ENCODE measurements at regions not wholly inside any gene's neighbourhood (a gene's known extent, or its start where the extent isn't known, plus 50 kb on each side); places are given as distances from the start of the nearest gene placed in this dataset.

GRCh38 chr2:209305746-209306196 is 118.1 kb upstream of the MAP2 start:
- Histone ChIP-seq H3K79me2 (ENCODE audit: low read depth) (no peaks in the 10 kb centered on the region), H2AFZ (no peak overlapping the region), H3F3A (ENCODE audit: insufficient read depth, low read depth) (no peaks in the 10 kb centered on the region), H3K4me2 (no peak overlapping the region), H3K9me2 (ENCODE audit: insufficient read depth) (no peaks in the 10 kb centered on the region), H3K4me1 (replicated peaks; ENCODE audit: insufficient read depth) (no peaks in the 10 kb centered on the region), H3K27ac (no peak overlapping the region), H3K4me3 (no peak overlapping the region), H3K27me3 (ENCODE audit: insufficient read depth, low read depth) (no peaks in the 10 kb centered on the region), H4K20me1 (ENCODE audit: insufficient read depth) (no peaks in the 10 kb centered on the region), H3K9me3 (ENCODE audit: insufficient read depth, low read depth) (no peaks in the 10 kb centered on the region), H3K36me3 (ENCODE audit: low read depth) (no peaks in the 10 kb centered on the region)
- no peak for DNase-seq
- ChIA-PET POLR2A (ENCODE audit: unreplicated experiment) (no interaction called here), CTCF (no interaction called here)
- no TSS peak for BruUV-seq (replicated peaks)
- intact Hi-C loops (cut with micrococcal nuclease; ENCODE audit: unreplicated experiment), result no loop called here
- no peak for TF ChIP-seq EZH2 (IDR thresholded peaks at IDR 0.05; ENCODE audit: low read depth)
- no peak for TF ChIP-seq CTCF (conservative IDR thresholded peaks at IDR 0.05)

- H3K9me2 ChIP-seq (ENCODE audit: insufficient read depth), result no peaks in the 10 kb centered on the region
- intact Hi-C loops (cut with micrococcal nuclease; ENCODE audit: unreplicated experiment), result no loop called here
- H3K79me2 ChIP-seq (ENCODE audit: low read depth), result no peaks in the 10 kb centered on the region
- no peak for DNase-seq
- no peaks in the 10 kb centered on the region for H3K4me1 ChIP-seq (replicated peaks; ENCODE audit: insufficient read depth)
- no peaks in the 10 kb centered on the region for H3K36me3 ChIP-seq (ENCODE audit: low read depth)
- H3K4me2 ChIP-seq, result no peak overlapping the region
- no peak for TF ChIP-seq EZH2 (IDR thresholded peaks at IDR 0.05; ENCODE audit: low read depth)
- TF ChIP-seq CTCF (conservative IDR thresholded peaks at IDR 0.05), result no peak
- no TSS peak for BruUV-seq (replicated peaks)
- no peaks in the 10 kb centered on the region for H3K27me3 ChIP-seq (ENCODE audit: insufficient read depth, low read depth)
- no peaks in the 10 kb centered on the region for H3K9me3 ChIP-seq (ENCODE audit: insufficient read depth, low read depth)
- H3K27ac ChIP-seq, result no peak overlapping the region
- POLR2A ChIA-PET (ENCODE audit: unreplicated experiment), result no interaction called here
- no peaks in the 10 kb centered on the region for H4K20me1 ChIP-seq (ENCODE audit: insufficient read depth)
- H3F3A ChIP-seq (ENCODE audit: insufficient read depth, low read depth), result no peaks in the 10 kb centered on the region
- CTCF ChIA-PET, result no interaction called here
- H2AFZ ChIP-seq, result no peak overlapping the region
- H3K4me3 ChIP-seq, result no peak overlapping the region
These were observed 116.5 kb upstream of the MAP2 start for GRCh38 chr2:209307161-209308001.

- Histone ChIP-seq H3K9me2 (ENCODE audit: insufficient read depth) (no peaks in the 10 kb centered on the region), H3K4me1 (replicated peaks; ENCODE audit: insufficient read depth) (no peaks in the 10 kb centered on the region), H3K36me3 (ENCODE audit: low read depth) (no peaks in the 10 kb centered on the region), H3K79me2 (ENCODE audit: low read depth) (no peaks in the 10 kb centered on the region), H2AFZ (no peak overlapping the region), H3K27ac (no peak overlapping the region), H3K27me3 (ENCODE audit: insufficient read depth, low read depth) (no peaks in the 10 kb centered on the region), H3K9me3 (ENCODE audit: insufficient read depth, low read depth) (no peaks in the 10 kb centered on the region), H3K4me2 (no peak overlapping the region), H4K20me1 (ENCODE audit: insufficient read depth) (no peaks in the 10 kb centered on the region), H3K4me3 (no peak overlapping the region), H3F3A (ENCODE audit: insufficient read depth, low read depth) (no peaks in the 10 kb centered on the region)
- TF ChIP-seq EZH2 (IDR thresholded peaks at IDR 0.05; ENCODE audit: low read depth) (no peak), CTCF (conservative IDR thresholded peaks at IDR 0.05) (no peak)
- POLR2A ChIA-PET (ENCODE audit: unreplicated experiment), result no interaction called here
- BruUV-seq (replicated peaks), result no TSS peak
- no peak for DNase-seq
- CTCF ChIA-PET, result no interaction called here
- intact Hi-C loops (cut with micrococcal nuclease; ENCODE audit: unreplicated experiment), result no loop called here
These were observed 115.4 kb upstream of the MAP2 start for GRCh38 chr2:209308415-209308814.
